ENCODE measurements at regions not wholly inside any gene's neighbourhood (a gene's known extent, or its start where the extent isn't known, plus 50 kb on each side); places are given as distances from the start of the nearest gene placed in this dataset.

DNA sequence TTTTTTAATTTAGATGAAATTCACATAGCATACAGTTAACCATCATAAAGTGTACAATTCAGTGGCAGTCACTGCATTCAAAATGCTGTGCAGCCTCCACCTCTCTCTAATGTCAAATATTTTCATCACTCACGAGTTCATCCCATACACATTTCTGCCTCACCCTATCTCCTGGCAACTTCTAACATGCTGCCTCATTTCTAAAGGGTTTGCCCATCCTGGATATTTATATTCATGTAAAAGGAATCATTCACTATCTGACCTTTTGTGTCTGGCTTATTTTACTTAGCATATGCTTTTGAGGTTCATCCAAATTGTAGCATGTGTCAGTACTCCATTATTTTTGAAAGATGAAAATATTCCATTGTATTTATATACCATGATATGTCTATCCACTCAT is 286.9 kb upstream of the VSTM2A start:
- no peak for TF ChIP-seq ZNF219 (CRISPR knock-in tag; IDR thresholded peaks at IDR 0.05; ENCODE audit: borderline replicate concordance)
- no peak for TF ChIP-seq TEAD4 (CRISPR knock-in tag; IDR thresholded peaks at IDR 0.05)
- no peak for TF ChIP-seq RELA (CRISPR knock-in tag; IDR thresholded peaks at IDR 0.05; ENCODE audit: borderline replicate concordance)
- no peak for TF ChIP-seq ELF4 (CRISPR knock-in tag; IDR thresholded peaks at IDR 0.05; ENCODE audit: low read depth)
- TF ChIP-seq, protein P1, sequence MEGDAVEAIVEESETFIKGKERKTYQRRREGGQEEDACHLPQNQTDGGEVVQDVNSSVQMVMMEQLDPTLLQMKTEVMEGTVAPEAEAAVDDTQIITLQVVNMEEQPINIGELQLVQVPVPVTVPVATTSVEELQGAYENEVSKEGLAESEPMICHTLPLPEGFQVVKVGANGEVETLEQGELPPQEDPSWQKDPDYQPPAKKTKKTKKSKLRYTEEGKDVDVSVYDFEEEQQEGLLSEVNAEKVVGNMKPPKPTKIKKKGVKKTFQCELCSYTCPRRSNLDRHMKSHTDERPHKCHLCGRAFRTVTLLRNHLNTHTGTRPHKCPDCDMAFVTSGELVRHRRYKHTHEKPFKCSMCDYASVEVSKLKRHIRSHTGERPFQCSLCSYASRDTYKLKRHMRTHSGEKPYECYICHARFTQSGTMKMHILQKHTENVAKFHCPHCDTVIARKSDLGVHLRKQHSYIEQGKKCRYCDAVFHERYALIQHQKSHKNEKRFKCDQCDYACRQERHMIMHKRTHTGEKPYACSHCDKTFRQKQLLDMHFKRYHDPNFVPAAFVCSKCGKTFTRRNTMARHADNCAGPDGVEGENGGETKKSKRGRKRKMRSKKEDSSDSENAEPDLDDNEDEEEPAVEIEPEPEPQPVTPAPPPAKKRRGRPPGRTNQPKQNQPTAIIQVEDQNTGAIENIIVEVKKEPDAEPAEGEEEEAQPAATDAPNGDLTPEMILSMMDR (IDR thresholded peaks at IDR 0.05), result no peak
- TF ChIP-seq, protein P2, sequence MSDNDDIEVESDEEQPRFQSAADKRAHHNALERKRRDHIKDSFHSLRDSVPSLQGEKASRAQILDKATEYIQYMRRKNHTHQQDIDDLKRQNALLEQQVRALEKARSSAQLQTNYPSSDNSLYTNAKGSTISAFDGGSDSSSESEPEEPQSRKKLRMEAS (CRISPR knock-in tag; IDR thresholded peaks at IDR 0.05), result no peak
- TF ChIP-seq CREB1 (CRISPR knock-in tag; IDR thresholded peaks at IDR 0.05), result no peak
- TF ChIP-seq, protein P3, sequence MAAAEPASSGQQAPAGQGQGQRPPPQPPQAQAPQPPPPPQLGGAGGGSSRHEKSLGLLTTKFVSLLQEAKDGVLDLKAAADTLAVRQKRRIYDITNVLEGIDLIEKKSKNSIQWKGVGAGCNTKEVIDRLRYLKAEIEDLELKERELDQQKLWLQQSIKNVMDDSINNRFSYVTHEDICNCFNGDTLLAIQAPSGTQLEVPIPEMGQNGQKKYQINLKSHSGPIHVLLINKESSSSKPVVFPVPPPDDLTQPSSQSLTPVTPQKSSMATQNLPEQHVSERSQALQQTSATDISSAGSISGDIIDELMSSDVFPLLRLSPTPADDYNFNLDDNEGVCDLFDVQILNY (CRISPR knock-in tag; IDR thresholded peaks at IDR 0.05), result no peak
- TF ChIP-seq, protein P4, sequence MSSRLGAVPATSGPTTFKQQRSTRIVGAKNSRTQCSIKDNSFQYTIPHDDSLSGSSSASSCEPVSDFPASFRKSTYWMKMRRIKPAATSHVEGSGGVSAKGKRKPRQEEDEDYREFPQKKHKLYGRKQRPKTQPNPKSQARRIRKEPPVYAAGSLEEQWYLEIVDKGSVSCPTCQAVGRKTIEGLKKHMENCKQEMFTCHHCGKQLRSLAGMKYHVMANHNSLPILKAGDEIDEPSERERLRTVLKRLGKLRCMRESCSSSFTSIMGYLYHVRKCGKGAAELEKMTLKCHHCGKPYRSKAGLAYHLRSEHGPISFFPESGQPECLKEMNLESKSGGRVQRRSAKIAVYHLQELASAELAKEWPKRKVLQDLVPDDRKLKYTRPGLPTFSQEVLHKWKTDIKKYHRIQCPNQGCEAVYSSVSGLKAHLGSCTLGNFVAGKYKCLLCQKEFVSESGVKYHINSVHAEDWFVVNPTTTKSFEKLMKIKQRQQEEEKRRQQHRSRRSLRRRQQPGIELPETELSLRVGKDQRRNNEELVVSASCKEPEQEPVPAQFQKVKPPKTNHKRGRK (CRISPR knock-in tag; IDR thresholded peaks at IDR 0.05; ENCODE audit: borderline replicate concordance), result no peak
- TF ChIP-seq, protein P5, sequence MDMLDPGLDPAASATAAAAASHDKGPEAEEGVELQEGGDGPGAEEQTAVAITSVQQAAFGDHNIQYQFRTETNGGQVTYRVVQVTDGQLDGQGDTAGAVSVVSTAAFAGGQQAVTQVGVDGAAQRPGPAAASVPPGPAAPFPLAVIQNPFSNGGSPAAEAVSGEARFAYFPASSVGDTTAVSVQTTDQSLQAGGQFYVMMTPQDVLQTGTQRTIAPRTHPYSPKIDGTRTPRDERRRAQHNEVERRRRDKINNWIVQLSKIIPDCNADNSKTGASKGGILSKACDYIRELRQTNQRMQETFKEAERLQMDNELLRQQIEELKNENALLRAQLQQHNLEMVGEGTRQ (CRISPR knock-in tag; IDR thresholded peaks at IDR 0.05), result no peak
- TF ChIP-seq, protein P6, sequence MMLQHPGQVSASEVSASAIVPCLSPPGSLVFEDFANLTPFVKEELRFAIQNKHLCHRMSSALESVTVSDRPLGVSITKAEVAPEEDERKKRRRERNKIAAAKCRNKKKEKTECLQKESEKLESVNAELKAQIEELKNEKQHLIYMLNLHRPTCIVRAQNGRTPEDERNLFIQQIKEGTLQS (CRISPR knock-in tag; conservative IDR thresholded peaks at IDR 0.05), result no peak
- TF ChIP-seq, protein P7, sequence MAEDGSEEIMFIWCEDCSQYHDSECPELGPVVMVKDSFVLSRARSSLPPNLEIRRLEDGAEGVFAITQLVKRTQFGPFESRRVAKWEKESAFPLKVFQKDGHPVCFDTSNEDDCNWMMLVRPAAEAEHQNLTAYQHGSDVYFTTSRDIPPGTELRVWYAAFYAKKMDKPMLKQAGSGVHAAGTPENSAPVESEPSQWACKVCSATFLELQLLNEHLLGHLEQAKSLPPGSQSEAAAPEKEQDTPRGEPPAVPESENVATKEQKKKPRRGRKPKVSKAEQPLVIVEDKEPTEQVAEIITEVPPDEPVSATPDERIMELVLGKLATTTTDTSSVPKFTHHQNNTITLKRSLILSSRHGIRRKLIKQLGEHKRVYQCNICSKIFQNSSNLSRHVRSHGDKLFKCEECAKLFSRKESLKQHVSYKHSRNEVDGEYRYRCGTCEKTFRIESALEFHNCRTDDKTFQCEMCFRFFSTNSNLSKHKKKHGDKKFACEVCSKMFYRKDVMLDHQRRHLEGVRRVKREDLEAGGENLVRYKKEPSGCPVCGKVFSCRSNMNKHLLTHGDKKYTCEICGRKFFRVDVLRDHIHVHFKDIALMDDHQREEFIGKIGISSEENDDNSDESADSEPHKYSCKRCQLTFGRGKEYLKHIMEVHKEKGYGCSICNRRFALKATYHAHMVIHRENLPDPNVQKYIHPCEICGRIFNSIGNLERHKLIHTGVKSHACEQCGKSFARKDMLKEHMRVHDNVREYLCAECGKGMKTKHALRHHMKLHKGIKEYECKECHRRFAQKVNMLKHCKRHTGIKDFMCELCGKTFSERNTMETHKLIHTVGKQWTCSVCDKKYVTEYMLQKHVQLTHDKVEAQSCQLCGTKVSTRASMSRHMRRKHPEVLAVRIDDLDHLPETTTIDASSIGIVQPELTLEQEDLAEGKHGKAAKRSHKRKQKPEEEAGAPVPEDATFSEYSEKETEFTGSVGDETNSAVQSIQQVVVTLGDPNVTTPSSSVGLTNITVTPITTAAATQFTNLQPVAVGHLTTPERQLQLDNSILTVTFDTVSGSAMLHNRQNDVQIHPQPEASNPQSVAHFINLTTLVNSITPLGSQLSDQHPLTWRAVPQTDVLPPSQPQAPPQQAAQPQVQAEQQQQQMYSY (CRISPR knock-in tag; IDR thresholded peaks at IDR 0.05), result no peak

Data from WTC11 (cell line).